ENCODE measurements at regions not wholly inside any gene's neighbourhood (a gene's known extent, or its start where the extent isn't known, plus 50 kb on each side); places are given as distances from the start of the nearest gene placed in this dataset.
"Not testable (repeated sequence)": the region's sequence is repeated elsewhere in the genome, so short reads cannot be mapped to it uniquely, and the experiment has no call there.

- peak; percentile 47 for DNase-seq
Observed at GRCh38 chr6:119677384-119677783, 327.8 kb upstream of the MAN1A1 start.

- DNase-seq = no peak
Observed at GRCh38 chr6:119676961-119677360, 327.4 kb upstream of the MAN1A1 start.

- DNase-seq = no peak
Observed at GRCh38 chr6:119676230-119676629, 326.7 kb upstream of the MAN1A1 start.

GRCh38 chr6:119673741-119674140 is 324.2 kb upstream of the MAN1A1 start:
- DNase-seq = peak; percentile 11

- DNase-seq = no peak
Observed at GRCh38 chr6:119672725-119673124, 323.2 kb upstream of the MAN1A1 start.

- DNase-seq = no peak
Observed at GRCh38 chr6:119671105-119671504, 321.5 kb upstream of the MAN1A1 start.

GRCh38 chr6:119669221-119669620 is 319.7 kb upstream of the MAN1A1 start:
- DNase-seq = peak; percentile 14

- DNase-seq = not testable (repeated sequence)
Observed at GRCh38 chr6:119665432-119665831, 315.9 kb upstream of the MAN1A1 start.

- no peak for DNase-seq
Observed at GRCh38 chr6:119661628-119662027, 312.1 kb upstream of the MAN1A1 start.

- no peak for DNase-seq
Observed at GRCh38 chr6:119661078-119661477, 311.5 kb upstream of the MAN1A1 start.

- no peak for DNase-seq
Observed at GRCh38 chr6:119658917-119659316, 309.4 kb upstream of the MAN1A1 start.

- DNase-seq = no peak
Observed at GRCh38 chr6:119655124-119655523, 305.6 kb upstream of the MAN1A1 start.

GRCh38 chr6:119653329-119653728 is 303.8 kb upstream of the MAN1A1 start:
- DNase-seq = no peak

- no peak for DNase-seq
Observed at GRCh38 chr6:119649531-119649930, 300.0 kb upstream of the MAN1A1 start.

- no peak for DNase-seq
Observed at GRCh38 chr6:119647309-119647708, 297.7 kb upstream of the MAN1A1 start.

- no peak for DNase-seq
Observed at GRCh38 chr6:119643876-119644275, 294.3 kb upstream of the MAN1A1 start.

GRCh38 chr6:119637768-119638167 is 288.2 kb upstream of the MAN1A1 start:
- peak; percentile 40 for DNase-seq

- no peak for DNase-seq
Observed at GRCh38 chr6:119636060-119636459, 286.5 kb upstream of the MAN1A1 start.

GRCh38 chr6:119633461-119633860 is 283.9 kb upstream of the MAN1A1 start:
- no peak for DNase-seq

- DNase-seq = no peak
Observed at GRCh38 chr6:119630561-119631192, 281.1 kb upstream of the MAN1A1 start.

GRCh38 chr6:119628691-119629594 is 279.4 kb upstream of the MAN1A1 start:
- DNase-seq = peak; percentile 36

- peak; percentile 33 for DNase-seq
Observed at GRCh38 chr6:119627908-119628669, 278.5 kb upstream of the MAN1A1 start.

- peak; percentile 92 for DNase-seq
Observed at GRCh38 chr6:119626884-119627619, 277.5 kb upstream of the MAN1A1 start.

Data from hematopoietic multipotent progenitor cell treated with erythropoietin and hydrocortisone succinate and interleukin-3 and kit ligand, for 6 days (in vitro differentiated cells).